Endodermal cell (in vitro differentiated cells): ENCODE measurements at regions not wholly inside any gene's neighbourhood (a gene's known extent, or its start where the extent isn't known, plus 50 kb on each side); places are given as distances from the start of the nearest gene placed in this dataset.
A peak's percentile ranks its signal among the peaks of the same experiment; 100 is the strongest.
"Not testable (repeated sequence)": the region's sequence is repeated elsewhere in the genome, so short reads cannot be mapped to it uniquely, and the experiment has no call there.

ENCODE experiments used
- DNase-seq: peaks from one replicate; pipeline ENCODE4 v3.0.0-alpha.2; 2017
- H3K27ac ChIP-seq: 2 replicates; pipeline ENCODE4 v1.5.1; 2013; ENCODE audit warnings: mild to moderate bottlenecking, low read depth, low read length, moderate library complexity
- H3K27me3 ChIP-seq: 2 replicates; pipeline ENCODE4 v1.6.1; 2013; ENCODE audit warnings: mild to moderate bottlenecking, low read length, moderate library complexity; ENCODE audit not compliant: insufficient read depth, control insufficient read depth, poor library complexity, severe bottlenecking
- H3K36me3 ChIP-seq: 2 replicates; pipeline ENCODE4 v1.7.0; 2013; ENCODE audit warnings: mild to moderate bottlenecking, low read length, moderate library complexity; ENCODE audit not compliant: control insufficient read depth, insufficient read depth
- H3K4me1 ChIP-seq: one replicate; pipeline ENCODE4 v1.7.0; 2013; ENCODE audit warnings: low read length; ENCODE audit not compliant: control insufficient read depth, insufficient read depth
- H3K4me3 ChIP-seq: 2 replicates; pipeline ENCODE4 v1.5.1; 2013; ENCODE audit warnings: mild to moderate bottlenecking, low read length, moderate library complexity
- H3K9ac ChIP-seq: 2 replicates; pipeline ENCODE4 v1.6.1; 2013; ENCODE audit warnings: mild to moderate bottlenecking, low read length, moderate library complexity; ENCODE audit not compliant: poor library complexity, severe bottlenecking; ENCODE audit errors: extremely low read depth
- H3K9me3 ChIP-seq: 2 replicates; pipeline ENCODE4 v1.6.1; 2013; ENCODE audit warnings: mild to moderate bottlenecking, low read length, moderate library complexity; ENCODE audit not compliant: control insufficient read depth
- H3K27ac Mint-ChIP-seq: 2 replicates; pipeline ENCODE4 v1.8.0; 2020; ENCODE audit warnings: mixed read lengths
- H3K27me3 Mint-ChIP-seq: 2 replicates; pipeline ENCODE4 v1.8.0; 2021; ENCODE audit warnings: mild to moderate bottlenecking, mixed read lengths; ENCODE audit not compliant: insufficient read depth
- H3K36me3 Mint-ChIP-seq: 2 replicates; pipeline ENCODE4 v1.8.0; 2020; ENCODE audit warnings: low read depth, mixed read lengths
- H3K4me1 Mint-ChIP-seq: 2 replicates; pipeline ENCODE4 v1.8.0; 2020; ENCODE audit warnings: mixed read lengths
- H3K4me3 Mint-ChIP-seq: 2 replicates; pipeline ENCODE4 v1.8.0; 2020; ENCODE audit warnings: mild to moderate bottlenecking, moderate library complexity, mixed read lengths
- H3K9me3 Mint-ChIP-seq: 2 replicates; pipeline ENCODE4 v1.8.0; 2020; ENCODE audit warnings: mild to moderate bottlenecking, mixed read lengths
- WGBS, 2 experiments: methylation state at CpG; one replicate each; pipeline versions ENCODE4 v1.1.5 to v1.1.7; 2013; ENCODE audit warnings: missing lambda C conversion rate in 2 of 2, mixed read lengths in 1 of 2; ENCODE audit not compliant: insufficient coverage in 1 of 2, insufficient read length in 1 of 2; 5-methylcytosine and 5-hydroxymethylcytosine counted together
- TF ChIP-seq, protein P1 (sequence below): fragments of 200-600 bp; sonication (generic); conservative IDR thresholded peaks from 2 replicates; pipeline ENCODE4 v1.5.0; 2021; ENCODE audit warnings: antibody characterized with exemption, mild to moderate bottlenecking

DNA sequence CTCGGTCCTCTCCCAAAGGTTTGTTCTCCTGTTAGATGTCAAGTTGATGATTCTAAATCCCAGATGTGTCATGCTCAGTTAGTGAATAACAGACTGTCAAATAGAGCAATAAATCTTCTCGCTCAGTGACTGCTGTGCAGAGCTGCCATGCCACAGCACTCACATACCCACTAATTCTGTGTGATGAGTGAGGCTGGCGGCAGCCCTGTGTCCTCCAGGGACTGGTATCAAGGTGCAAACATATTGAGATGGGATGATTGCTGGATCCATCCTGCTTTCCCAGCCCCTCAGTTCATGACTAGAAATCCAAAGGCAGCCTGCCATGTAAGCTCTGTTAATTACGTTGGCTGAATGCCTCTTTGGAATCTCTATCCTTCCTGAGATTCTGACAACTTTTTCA lies 103.9 kb downstream of the OLIG3 start:
- Histone ChIP-seq H3K9me3 (no peaks in the 10 kb centered on the region), H3K4me3 (no peak overlapping the region), H3K9ac (no peak overlapping the region), H3K4me1 (no peaks in the 10 kb centered on the region), H3K36me3 (no peaks in the 10 kb centered on the region), H3K27me3 (peaks cover 54% of the 10 kb centered on the region), H3K27ac (peak overlapping the region; percentile 81)
- H3K27me3 Mint-ChIP-seq = peaks cover 69% of the 10 kb centered on the region
- no peak overlapping the region for H3K4me3 Mint-ChIP-seq
- 86 to 100% methylated on average over 1 to 4 of the region's 4 CpGs for WGBS, 2 experiments
- peaks cover 6% of the 10 kb centered on the region for H3K4me1 Mint-ChIP-seq
- H3K27ac Mint-ChIP-seq = no peak overlapping the region
- H3K9me3 Mint-ChIP-seq = no peaks in the 10 kb centered on the region
- TF ChIP-seq, protein P1, sequence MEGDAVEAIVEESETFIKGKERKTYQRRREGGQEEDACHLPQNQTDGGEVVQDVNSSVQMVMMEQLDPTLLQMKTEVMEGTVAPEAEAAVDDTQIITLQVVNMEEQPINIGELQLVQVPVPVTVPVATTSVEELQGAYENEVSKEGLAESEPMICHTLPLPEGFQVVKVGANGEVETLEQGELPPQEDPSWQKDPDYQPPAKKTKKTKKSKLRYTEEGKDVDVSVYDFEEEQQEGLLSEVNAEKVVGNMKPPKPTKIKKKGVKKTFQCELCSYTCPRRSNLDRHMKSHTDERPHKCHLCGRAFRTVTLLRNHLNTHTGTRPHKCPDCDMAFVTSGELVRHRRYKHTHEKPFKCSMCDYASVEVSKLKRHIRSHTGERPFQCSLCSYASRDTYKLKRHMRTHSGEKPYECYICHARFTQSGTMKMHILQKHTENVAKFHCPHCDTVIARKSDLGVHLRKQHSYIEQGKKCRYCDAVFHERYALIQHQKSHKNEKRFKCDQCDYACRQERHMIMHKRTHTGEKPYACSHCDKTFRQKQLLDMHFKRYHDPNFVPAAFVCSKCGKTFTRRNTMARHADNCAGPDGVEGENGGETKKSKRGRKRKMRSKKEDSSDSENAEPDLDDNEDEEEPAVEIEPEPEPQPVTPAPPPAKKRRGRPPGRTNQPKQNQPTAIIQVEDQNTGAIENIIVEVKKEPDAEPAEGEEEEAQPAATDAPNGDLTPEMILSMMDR = no peak
- H3K36me3 Mint-ChIP-seq = no peaks in the 10 kb centered on the region
- DNase-seq = no peak

DNA sequence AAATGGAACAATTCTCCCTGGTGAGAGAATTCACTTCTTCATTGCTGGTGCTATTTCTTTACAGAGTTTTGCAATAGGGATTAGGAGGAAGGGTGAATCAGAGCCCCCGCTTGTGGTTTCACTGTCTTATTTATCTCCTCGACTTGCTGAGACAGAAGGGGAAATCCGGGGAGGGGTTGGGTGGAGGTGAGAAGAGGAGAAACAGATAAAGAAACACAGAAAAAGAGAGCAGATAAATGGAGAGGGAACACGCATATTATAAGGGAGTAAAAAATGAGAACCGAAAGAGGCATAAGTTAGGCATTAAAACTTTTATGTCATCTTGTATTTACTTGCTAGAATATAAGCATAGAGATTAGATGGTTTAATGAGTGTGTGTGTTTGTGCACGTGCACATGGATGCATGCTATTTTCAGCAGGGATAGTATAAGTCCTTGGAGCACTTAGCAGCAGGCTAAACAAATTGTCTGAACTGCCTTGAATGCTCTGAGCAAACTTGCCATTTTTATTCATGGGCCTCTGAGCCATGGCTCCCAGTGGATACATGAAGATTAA lies 105.0 kb downstream of the OLIG3 start:
- H3K27ac ChIP-seq = no peak overlapping the region
- H3K4me1 Mint-ChIP-seq = peaks cover 6% of the 10 kb centered on the region
- H3K9ac ChIP-seq = no peak overlapping the region
- H3K9me3 Mint-ChIP-seq = no peaks in the 10 kb centered on the region
- H3K27me3 ChIP-seq = peaks cover 62% of the 10 kb centered on the region
- H3K4me3 ChIP-seq = no peak overlapping the region
- no peaks in the 10 kb centered on the region for H3K4me1 ChIP-seq
- no peaks in the 10 kb centered on the region for H3K36me3 Mint-ChIP-seq
- no peak for DNase-seq
- no peak overlapping the region for H3K27ac Mint-ChIP-seq
- H3K27me3 Mint-ChIP-seq = peaks cover 76% of the 10 kb centered on the region
- WGBS, 2 experiments = 64 to 74% methylated on average over 5 to 6 of the region's 6 CpGs
- H3K9me3 ChIP-seq = no peaks in the 10 kb centered on the region
- no peak overlapping the region for H3K4me3 Mint-ChIP-seq
- H3K36me3 ChIP-seq = no peaks in the 10 kb centered on the region
- TF ChIP-seq, protein P1 = no peak

DNA sequence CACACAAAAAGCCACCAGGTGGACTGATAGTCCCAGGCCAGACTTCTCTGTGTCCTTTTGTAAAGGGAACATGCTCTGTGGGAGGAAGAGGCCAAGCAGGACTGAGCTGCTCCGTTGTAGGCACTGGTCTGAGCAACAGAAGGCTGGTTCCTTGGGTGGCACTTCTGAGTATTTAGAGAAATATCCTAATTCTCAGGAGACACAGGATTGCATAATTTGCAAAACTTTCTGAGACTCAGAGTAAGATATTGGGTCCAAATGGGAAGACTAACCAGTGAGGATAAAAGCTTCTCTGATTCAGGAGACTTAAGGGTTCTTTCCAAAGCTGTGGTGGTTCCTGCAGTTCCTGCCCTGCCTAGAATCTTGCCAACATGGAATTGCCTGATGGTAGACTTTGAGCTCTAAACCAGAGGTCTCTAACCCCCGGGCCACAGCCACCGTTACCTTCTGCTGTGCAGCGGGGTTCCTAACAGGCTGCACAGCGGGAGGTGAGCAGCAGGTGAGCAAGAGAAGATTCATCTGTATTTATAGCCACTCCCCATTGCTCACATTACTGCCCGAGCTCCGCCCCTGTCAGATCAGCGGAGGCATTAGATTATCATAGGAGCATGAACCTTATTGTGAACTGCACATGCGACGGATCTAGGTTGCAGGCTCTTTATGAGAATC lies 107.0 kb downstream of the OLIG3 start:
- peaks cover 72% of the 10 kb centered on the region for H3K27me3 Mint-ChIP-seq
- H3K4me1 ChIP-seq = no peaks in the 10 kb centered on the region
- H3K27ac ChIP-seq = no peak overlapping the region
- no peaks in the 10 kb centered on the region for H3K9me3 ChIP-seq
- no peaks in the 10 kb centered on the region for H3K9me3 Mint-ChIP-seq
- H3K4me3 ChIP-seq = no peak overlapping the region
- H3K36me3 Mint-ChIP-seq = no peaks in the 10 kb centered on the region
- WGBS, 2 experiments = 68 to 85% methylated on average over 5 to 10 of the region's 10 CpGs
- no peak overlapping the region for H3K27ac Mint-ChIP-seq
- H3K27me3 ChIP-seq = peaks cover 62% of the 10 kb centered on the region
- TF ChIP-seq, protein P1 = no peak
- H3K4me1 Mint-ChIP-seq = peaks cover 6% of the 10 kb centered on the region
- peak; percentile 46 for DNase-seq
- no peak overlapping the region for H3K9ac ChIP-seq
- no peak overlapping the region for H3K4me3 Mint-ChIP-seq
- H3K36me3 ChIP-seq = no peaks in the 10 kb centered on the region

DNA sequence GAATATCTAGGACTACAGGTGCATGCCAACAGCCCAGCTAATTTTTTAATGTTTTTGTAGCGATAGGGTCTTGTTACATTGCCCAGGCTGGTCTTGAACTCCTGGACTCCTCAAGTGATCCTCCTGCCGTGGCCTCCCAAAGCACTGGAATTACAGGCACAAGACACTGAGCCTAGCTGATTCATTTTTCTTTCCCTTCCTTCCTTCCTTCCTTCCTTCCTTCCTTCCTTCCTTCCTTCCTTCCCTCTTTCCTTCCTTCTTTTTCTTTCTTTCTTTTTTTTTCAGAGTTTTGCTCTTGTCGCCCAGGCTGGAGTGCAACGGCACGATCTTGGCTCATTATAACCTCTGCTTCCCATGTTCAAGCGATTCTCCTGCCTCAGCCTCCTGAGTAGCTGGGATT lies 110.9 kb downstream of the OLIG3 start:
- H3K4me3 ChIP-seq, H3K4me1 Mint-ChIP-seq, H3K36me3 Mint-ChIP-seq, H3K9me3 Mint-ChIP-seq, H3K4me3 Mint-ChIP-seq, H3K9ac ChIP-seq, H3K27ac Mint-ChIP-seq, H3K36me3 ChIP-seq, H3K4me1 ChIP-seq, DNase-seq, H3K27ac ChIP-seq, H3K9me3 ChIP-seq: not testable (repeated sequence)
- H3K27me3 ChIP-seq = peaks cover 37% of the 10 kb centered on the region
- WGBS, 2 experiments = 93 to 96% methylated on average over 6 of the region's 6 CpGs
- peaks cover 51% of the 10 kb centered on the region for H3K27me3 Mint-ChIP-seq
